Naive thymus-derived CD4-positive, alpha-beta T cell (primary cell): ENCODE measurements at regions not wholly inside any gene's neighbourhood (a gene's known extent, or its start where the extent isn't known, plus 50 kb on each side); places are given as distances from the start of the nearest gene placed in this dataset.
A peak's percentile ranks its signal among the peaks of the same experiment; 100 is the strongest.
"Not testable (repeated sequence)": the region's sequence is repeated elsewhere in the genome, so short reads cannot be mapped to it uniquely, and the experiment has no call there.

ENCODE experiments used
- ATAC-seq: fragments of 150-1000 bp; cut with Tn5 transposase; 2 replicates; pipeline ENCODE4 v1.10.0; 2021; ENCODE audit warnings: mild to moderate bottlenecking, moderate library complexity
- CTCF ChIA-PET: fragments of 350-600 bp; sonication (Branson Sonifier 250); formaldehyde crosslinking; loops from one replicate; lab custom pipeline; 2021; ENCODE audit warnings: antibody characterized with exemption; lab: Charles Lee
- POLR2A ChIA-PET: fragments of 350-600 bp; sonication (Branson Sonifier 250); formaldehyde crosslinking; loops from one replicate; lab custom pipeline; 2021; ENCODE audit warnings: antibody characterized with exemption, inconsistent platforms; lab: Charles Lee
- DNase-seq, 9 donors: peaks; one replicate each; pipeline versions ENCODE4 v3.0.0 to v3.0.0-alpha.2; 2020 to 2022; ENCODE audit warnings: mixed read lengths in 1 of 9
- H3K27ac ChIP-seq: one replicate; pipeline ENCODE4 v1.7.0; 2013; ENCODE audit warnings: mild to moderate bottlenecking, low read depth, low read length, moderate library complexity
- H3K27me3 ChIP-seq, 2 donors: one replicate each; pipeline ENCODE4 v1.7.0; 2013; ENCODE audit warnings: low read length in 2 of 2, mild to moderate bottlenecking in 2 of 2, moderate library complexity in 2 of 2; ENCODE audit not compliant: control insufficient read depth in 2 of 2, insufficient read depth in 2 of 2
- H3K36me3 ChIP-seq, 3 experiments: 1 replicate in 2 of 3; 2 replicates in 1 of 3; pipeline ENCODE4 v1.7.0; 2013; ENCODE audit warnings: low read length in 3 of 3, mild to moderate bottlenecking in 3 of 3, moderate library complexity in 1 of 3; ENCODE audit not compliant: insufficient read depth in 3 of 3, control insufficient read depth in 2 of 3
- H3K4me1 ChIP-seq, 2 donors: one replicate each; pipeline ENCODE4 v1.7.0; 2013; ENCODE audit warnings: low read length in 2 of 2, mild to moderate bottlenecking in 2 of 2, moderate library complexity in 1 of 2; ENCODE audit not compliant: control insufficient read depth in 2 of 2, insufficient read depth in 2 of 2
- H3K4me3 ChIP-seq: 2 replicates; pipeline ENCODE4 v1.7.0; 2013; ENCODE audit warnings: mild to moderate bottlenecking, low read length
- H3K9me3 ChIP-seq, 3 experiments: 1 replicate in 2 of 3; 2 replicates in 1 of 3; pipeline ENCODE4 v1.7.0; 2013; ENCODE audit warnings: low read length in 3 of 3; ENCODE audit not compliant: control insufficient read depth in 2 of 3
- H3K27ac Mint-ChIP-seq, 9 donors: one replicate each; pipeline ENCODE4 v1.8.0; 2020 to 2022; ENCODE audit warnings: mixed read lengths in 9 of 9, mild to moderate bottlenecking in 8 of 9, moderate library complexity in 5 of 9, inconsistent platforms in 2 of 9
- H3K27me3 Mint-ChIP-seq, 5 donors: one replicate each; pipeline ENCODE4 v1.8.0; 2021 to 2022; ENCODE audit warnings: mixed read lengths in 5 of 5, mild to moderate bottlenecking in 1 of 5
- H3K36me3 Mint-ChIP-seq, 5 donors: one replicate each; pipeline ENCODE4 v1.8.0; 2020 to 2022; ENCODE audit warnings: mixed read lengths in 5 of 5, mild to moderate bottlenecking in 3 of 5, inconsistent platforms in 1 of 5
- H3K4me1 Mint-ChIP-seq, 7 donors: one replicate each; pipeline ENCODE4 v1.8.0; 2020 to 2022; ENCODE audit warnings: mixed read lengths in 7 of 7, mild to moderate bottlenecking in 3 of 7, inconsistent platforms in 1 of 7
- H3K4me3 Mint-ChIP-seq, 10 donors: one replicate each; pipeline ENCODE4 v1.8.0; 2020 to 2022; ENCODE audit warnings: mild to moderate bottlenecking in 10 of 10, mixed read lengths in 10 of 10, moderate library complexity in 6 of 10, inconsistent platforms in 2 of 10
- H3K9me3 Mint-ChIP-seq, 11 donors: one replicate each; pipeline ENCODE4 v1.8.0; 2020 to 2022; ENCODE audit warnings: mixed read lengths in 11 of 11, mild to moderate bottlenecking in 4 of 11, inconsistent platforms in 1 of 11, moderate library complexity in 1 of 11
- intact Hi-C, 2 donors: fragments of 100-400 bp; cut with micrococcal nuclease; formaldehyde crosslinking; loops; one replicate each; pipeline ENCODE4 v1.15.1; 2023

DNA sequence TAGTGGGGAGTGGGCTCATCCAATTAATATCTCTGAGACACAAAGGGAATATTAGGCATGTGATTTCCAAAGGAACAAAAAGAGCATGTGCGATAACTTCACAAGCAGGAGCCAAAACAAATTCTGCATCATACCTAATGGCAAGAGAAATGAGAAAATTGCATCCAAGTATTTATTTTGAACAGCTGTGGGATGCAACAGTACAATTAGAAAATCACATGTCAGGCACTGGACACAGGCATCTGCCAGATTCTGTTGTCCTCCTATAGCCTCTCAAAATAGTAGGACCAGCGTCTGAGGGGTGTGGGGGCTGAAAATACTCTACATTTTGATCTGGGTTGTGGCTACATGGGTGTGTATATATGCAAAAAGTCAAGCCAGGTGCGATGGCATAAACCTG lies 66.3 kb downstream of the EDN1 start:
- ChIA-PET POLR2A (no interaction called here), CTCF (no interaction called here)
- Histone ChIP-seq H3K9me3 (peaks cover 0 to 9% (median 0%) of the 10 kb centered on the region in 3 experiments), H3K4me1 (no peaks in the 10 kb centered on the region), H3K27ac (no peak overlapping the region), H3K4me3 (no peak overlapping the region), H3K27me3 (no peaks in the 10 kb centered on the region), H3K36me3 (no peaks in the 10 kb centered on the region)
- Mint-ChIP-seq H3K4me1 (peaks cover 0 to 2% (median 0%) of the 10 kb centered on the region in 7 donors), H3K9me3 (peaks cover 0 to 23% (median 15%) of the 10 kb centered on the region in 11 donors), H3K27ac (no peak overlapping the region), H3K4me3 (no peak overlapping the region), H3K27me3 (peaks cover 0 to 10% (median 4%) of the 10 kb centered on the region in 5 donors), H3K36me3 (peaks cover 0 to 7% (median 5%) of the 10 kb centered on the region in 5 donors)
- intact Hi-C loops, result no loop called here
- no peak for ATAC-seq
- DNase-seq, result no peak

DNA sequence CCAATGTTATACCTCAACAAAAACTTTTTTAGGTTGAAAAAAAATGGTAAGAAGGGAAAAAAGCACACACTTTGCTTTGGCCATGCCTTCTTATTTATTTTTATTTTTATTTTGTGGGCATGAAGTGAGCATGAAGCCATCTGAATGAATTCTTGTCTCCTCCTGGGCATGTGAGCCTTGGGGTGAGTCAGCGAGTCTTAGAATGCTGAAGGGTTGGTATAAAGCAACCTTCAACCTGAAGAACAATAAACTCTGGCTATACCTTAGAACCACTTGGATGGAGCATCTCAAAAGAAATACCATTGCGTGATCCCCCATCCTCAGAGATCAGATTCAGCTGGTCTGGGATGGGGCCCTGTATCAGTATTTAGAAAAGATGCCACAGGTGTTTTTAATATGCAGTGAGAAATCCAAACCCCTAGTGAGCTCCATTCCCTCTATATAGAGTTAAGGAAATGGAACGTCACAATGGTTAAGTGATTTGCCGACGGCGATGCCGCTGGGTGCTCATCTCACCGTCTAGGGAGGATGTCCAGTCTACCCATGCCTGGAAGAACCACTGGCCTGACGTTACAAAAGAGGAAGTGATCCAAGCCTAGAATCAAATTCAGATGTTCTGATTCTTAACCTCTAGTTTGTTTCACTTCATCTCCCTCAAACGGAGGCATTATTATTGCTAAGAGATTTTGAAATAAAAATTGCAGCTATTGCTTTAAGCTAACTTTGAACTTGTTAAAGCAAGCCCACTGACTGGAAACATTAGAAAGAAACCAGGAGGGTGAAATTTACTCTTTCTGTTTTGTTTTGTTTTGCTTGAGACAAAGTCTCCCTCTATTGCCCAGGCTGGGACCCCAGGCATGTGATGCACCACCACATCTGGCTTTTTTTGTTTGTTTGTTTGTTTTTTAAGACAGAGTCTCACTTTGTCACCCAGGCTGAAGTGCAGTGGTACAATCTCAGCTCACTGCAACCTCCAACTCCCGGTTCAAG lies 67.1 kb downstream of the EDN1 start:
- Histone ChIP-seq H3K9me3 (peaks cover 0 to 5% (median 0%) of the 10 kb centered on the region in 3 experiments), H3K4me3 (no peak overlapping the region), H3K27me3 (no peaks in the 10 kb centered on the region), H3K27ac (no peak overlapping the region), H3K4me1 (no peaks in the 10 kb centered on the region), H3K36me3 (no peaks in the 10 kb centered on the region)
- Mint-ChIP-seq H3K9me3 (peaks cover 0 to 14% (median 8%) of the 10 kb centered on the region in 11 donors), H3K4me3 (no peak overlapping the region), H3K27ac (no peak overlapping the region), H3K4me1 (peaks cover 0 to 2% (median 0%) of the 10 kb centered on the region in 7 donors), H3K27me3 (peaks cover 0 to 10% (median 4%) of the 10 kb centered on the region in 5 donors), H3K36me3 (peaks cover 0 to 4% (median 2%) of the 10 kb centered on the region in 5 donors)
- DNase-seq (no peak), ATAC-seq (peak; percentile 52)
- CTCF ChIA-PET, result no interaction called here
- POLR2A ChIA-PET, result no interaction called here
- intact Hi-C loops, result no loop called here

DNA sequence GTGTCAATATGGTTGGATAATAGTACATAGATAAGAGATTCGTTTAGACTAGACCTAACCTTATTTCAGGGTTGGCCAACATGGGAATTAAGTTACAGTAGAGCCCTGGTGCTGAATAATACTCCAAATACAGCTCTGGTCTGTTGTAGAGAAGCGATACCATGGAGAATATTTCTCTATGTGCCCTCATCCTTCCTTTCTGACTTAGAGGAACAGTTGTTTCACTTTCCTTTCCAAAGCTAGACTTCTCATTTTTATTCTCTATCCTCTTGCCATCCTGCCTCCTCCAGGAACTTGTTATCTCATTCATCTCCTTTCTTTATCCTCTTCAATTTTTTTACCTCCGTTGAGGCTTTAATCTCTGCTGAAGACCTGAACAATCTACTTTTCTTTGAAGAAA lies 68.9 kb downstream of the EDN1 start:
- DNase-seq (no peak), ATAC-seq (peak; percentile 45)
- H3K27me3 ChIP-seq, result no peaks in the 10 kb centered on the region
- intact Hi-C loops, result no loop called here
- Mint-ChIP-seq H3K4me3 (no peak overlapping the region), H3K36me3 (no peaks in the 10 kb centered on the region), H3K27me3 (peaks cover 0 to 15% (median 4%) of the 10 kb centered on the region in 5 donors), H3K27ac (no peak overlapping the region), H3K9me3 (peaks cover 0 to 3% (median 0%) of the 10 kb centered on the region in 11 donors), H3K4me1 (peaks cover 0 to 2% (median 0%) of the 10 kb centered on the region in 7 donors)
- ChIA-PET POLR2A (no interaction called here), CTCF (no interaction called here)
- H3K4me3 ChIP-seq, result no peak overlapping the region
- H3K36me3 ChIP-seq, result no peaks in the 10 kb centered on the region
- H3K9me3 ChIP-seq, result no peaks in the 10 kb centered on the region
- no peaks in the 10 kb centered on the region for H3K4me1 ChIP-seq
- no peak overlapping the region for H3K27ac ChIP-seq

DNA sequence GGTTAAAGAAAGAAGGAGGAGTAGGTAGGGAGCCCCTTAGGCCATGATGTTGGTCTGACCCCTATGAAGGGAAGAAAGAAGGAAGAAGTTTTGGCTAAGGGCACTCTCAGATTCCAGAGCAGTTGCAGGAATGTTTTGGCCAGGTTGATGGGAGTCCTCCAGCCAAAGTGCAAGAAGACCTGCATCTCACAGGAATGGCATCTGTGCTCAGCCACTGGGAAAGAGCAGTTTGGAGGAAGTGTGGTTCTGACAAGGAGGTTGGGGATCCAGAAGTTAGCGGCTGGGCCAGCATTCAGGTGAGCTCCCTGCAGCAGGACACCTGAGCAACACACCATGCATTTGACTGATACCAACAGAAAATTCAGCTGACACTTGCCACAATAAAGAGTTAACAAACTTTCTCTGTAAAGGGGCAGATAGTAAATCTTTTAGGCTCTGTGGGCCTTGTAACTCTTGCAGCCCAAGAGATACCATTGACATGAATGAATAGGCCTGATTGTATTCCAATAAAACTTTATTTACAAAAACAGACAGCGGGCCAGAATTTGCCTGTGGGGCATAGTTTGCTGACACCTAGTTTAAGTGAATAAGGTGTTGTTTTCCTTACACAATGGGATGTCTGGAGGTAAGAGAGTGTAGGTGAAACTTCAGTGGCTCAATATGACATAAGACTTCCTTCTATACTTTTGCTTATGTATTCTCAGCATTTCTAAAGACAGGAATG lies 71.0 kb downstream of the EDN1 start:
- Histone ChIP-seq H3K27me3 (no peaks in the 10 kb centered on the region), H3K9me3 (no peaks in the 10 kb centered on the region), H3K4me3 (no peak overlapping the region), H3K27ac (no peak overlapping the region), H3K36me3 (no peaks in the 10 kb centered on the region), H3K4me1 (no peaks in the 10 kb centered on the region)
- ChIA-PET CTCF (no interaction called here), POLR2A (no interaction called here)
- Mint-ChIP-seq H3K9me3 (no peaks in the 10 kb centered on the region), H3K27me3 (peaks cover 0 to 7% (median 0%) of the 10 kb centered on the region in 5 donors), H3K27ac (no peak overlapping the region), H3K4me3 (no peak overlapping the region), H3K36me3 (no peaks in the 10 kb centered on the region), H3K4me1 (peaks cover 0 to 2% (median 0%) of the 10 kb centered on the region in 7 donors)
- ATAC-seq (no peak), DNase-seq (no peak)
- intact Hi-C loops, result no loop called here

DNA sequence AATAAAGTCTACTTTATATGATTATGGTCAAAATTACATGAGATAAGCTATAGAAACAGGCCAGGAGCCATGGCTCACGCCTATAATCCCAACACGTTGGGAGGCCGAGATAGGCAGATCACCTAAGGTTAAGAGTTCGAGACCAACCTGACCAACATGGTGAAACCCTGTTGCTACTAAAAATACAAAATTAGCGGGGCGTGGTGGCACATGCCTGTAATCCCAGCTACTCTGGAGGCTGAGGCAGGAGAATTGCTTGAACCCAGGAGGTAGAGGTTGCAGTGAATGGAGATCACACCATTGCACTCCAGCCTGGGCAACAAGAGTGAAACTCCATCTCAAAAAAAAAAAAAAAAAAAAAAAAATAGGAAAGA lies 73.1 kb downstream of the EDN1 start:
- ATAC-seq, H3K4me3 ChIP-seq, H3K9me3 ChIP-seq: not testable (repeated sequence)

DNA sequence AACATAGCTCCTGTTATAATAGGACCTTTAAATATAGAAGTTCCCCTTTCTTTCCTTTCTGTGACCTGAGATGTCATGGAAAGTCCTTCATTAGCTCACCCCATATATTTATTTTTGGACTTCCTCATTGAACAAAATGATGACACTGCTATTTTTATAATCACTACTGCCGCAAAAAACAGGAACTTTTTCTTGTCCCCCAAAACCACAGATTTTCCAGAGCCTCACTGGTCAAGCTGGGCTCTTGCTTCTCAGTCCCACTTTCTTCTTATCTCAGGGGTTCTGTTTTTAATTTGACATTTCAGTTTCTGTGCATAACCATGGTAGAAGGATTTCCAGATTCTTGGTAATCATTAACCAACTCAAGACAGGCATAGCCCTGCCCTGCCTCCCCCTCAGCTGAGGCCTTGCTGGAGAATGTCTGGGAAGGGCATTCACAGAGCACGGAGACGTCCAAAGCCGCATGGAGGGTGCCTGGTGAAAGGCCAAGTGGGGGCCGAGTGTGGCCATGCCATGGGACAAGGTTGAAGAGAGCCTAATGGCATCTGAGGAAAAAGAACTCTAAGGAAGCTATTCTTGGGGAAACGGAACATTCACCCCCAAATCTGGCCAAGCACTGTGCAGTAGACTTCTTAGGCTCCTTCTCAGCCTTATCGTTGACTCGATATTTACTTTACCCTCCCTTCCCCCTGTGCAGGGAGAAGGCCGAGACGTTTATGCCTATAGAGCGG lies 73.7 kb downstream of the EDN1 start:
- POLR2A ChIA-PET, result no interaction called here

More for the DNA sequence above, 73.1 kb downstream of the EDN1 start:
- H3K27ac Mint-ChIP-seq, H3K4me1 ChIP-seq, H3K27me3 ChIP-seq, intact Hi-C loops, H3K36me3 Mint-ChIP-seq, CTCF ChIA-PET, H3K9me3 Mint-ChIP-seq, H3K36me3 ChIP-seq, H3K4me1 Mint-ChIP-seq, H3K4me3 Mint-ChIP-seq, DNase-seq, H3K27ac ChIP-seq, POLR2A ChIA-PET: not testable (repeated sequence)
- H3K27me3 Mint-ChIP-seq, result peaks cover 0 to 16% (median 6%) of the 10 kb centered on the region in 5 donors

More for the DNA sequence above, 73.7 kb downstream of the EDN1 start:
- ATAC-seq, result peak; percentile 72
- H3K9me3 Mint-ChIP-seq, result no peaks in the 10 kb centered on the region
- Histone ChIP-seq H3K27ac (no peak overlapping the region), H3K36me3 (no peaks in the 10 kb centered on the region), H3K4me3 (no peak overlapping the region), H3K9me3 (no peaks in the 10 kb centered on the region), H3K4me1 (no peaks in the 10 kb centered on the region), H3K27me3 (no peaks in the 10 kb centered on the region)
- intact Hi-C loops, result no loop called here
- CTCF ChIA-PET, result no interaction called here
- DNase-seq, result no peak
- H3K27ac Mint-ChIP-seq, result no peak overlapping the region
- H3K36me3 Mint-ChIP-seq, result no peaks in the 10 kb centered on the region
- H3K4me1 Mint-ChIP-seq, result peaks cover 0 to under 1% (median 0%) of the 10 kb centered on the region in 7 donors
- peaks cover 0 to 22% (median 11%) of the 10 kb centered on the region in 5 donors for H3K27me3 Mint-ChIP-seq
- no peak overlapping the region for H3K4me3 Mint-ChIP-seq
